Hematopoietic multipotent progenitor cell treated with erythropoietin and hydrocortisone succinate and interleukin-3 and kit ligand, for 6 days (in vitro differentiated cells): ENCODE measurements at regions not wholly inside any gene's neighbourhood (a gene's known extent, or its start where the extent isn't known, plus 50 kb on each side); places are given as distances from the start of the nearest gene placed in this dataset.

Experiments used
- DNase-seq: peaks from one replicate; pipeline ENCODE4 v3.0.0-alpha.2; 2015

DNA sequence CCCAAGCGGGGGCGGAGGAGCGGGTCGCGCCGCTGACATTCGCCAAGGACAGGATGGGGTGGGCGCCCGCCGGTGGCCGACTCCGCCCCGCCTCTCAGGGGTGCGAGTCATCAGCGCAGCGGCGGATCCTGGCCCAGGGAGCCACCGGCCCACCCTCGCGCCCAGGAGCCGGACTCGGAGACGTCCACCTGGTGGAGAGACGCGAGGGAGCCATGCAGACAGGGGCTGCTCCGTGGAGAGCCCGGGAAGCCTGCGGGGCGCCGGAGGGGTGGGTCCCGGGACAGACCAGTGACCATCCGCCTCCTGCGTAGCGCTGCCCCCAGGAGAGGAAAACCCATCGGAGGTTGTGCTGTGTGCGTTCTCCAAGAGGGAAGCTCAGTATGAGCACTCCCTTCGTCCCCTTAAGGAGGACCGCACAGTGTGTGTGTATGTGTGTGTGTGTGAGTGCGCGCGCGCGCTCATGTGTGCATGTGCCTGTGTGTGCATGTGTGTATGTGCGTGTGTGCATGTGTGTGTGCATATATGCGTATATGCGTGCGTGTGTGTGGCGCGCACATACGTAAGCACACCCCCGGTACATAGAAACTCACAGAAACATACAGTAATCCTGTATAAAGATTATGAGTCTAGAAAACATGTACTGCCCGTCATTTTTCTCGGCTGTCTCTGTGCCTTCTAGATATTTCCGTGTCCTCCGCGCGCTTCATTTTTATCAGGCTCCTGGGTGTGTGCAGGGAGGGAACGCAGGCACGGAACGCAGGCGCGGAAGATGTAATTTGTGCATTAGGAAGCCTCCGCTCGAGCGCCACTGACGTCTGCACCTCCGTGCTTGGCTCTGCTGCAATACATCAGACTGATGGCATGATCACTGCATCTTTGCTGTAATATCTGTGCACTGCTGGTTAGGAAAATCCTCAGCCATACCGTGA is 158.9 kb downstream of the TBXT start:
- no peak for DNase-seq

DNA sequence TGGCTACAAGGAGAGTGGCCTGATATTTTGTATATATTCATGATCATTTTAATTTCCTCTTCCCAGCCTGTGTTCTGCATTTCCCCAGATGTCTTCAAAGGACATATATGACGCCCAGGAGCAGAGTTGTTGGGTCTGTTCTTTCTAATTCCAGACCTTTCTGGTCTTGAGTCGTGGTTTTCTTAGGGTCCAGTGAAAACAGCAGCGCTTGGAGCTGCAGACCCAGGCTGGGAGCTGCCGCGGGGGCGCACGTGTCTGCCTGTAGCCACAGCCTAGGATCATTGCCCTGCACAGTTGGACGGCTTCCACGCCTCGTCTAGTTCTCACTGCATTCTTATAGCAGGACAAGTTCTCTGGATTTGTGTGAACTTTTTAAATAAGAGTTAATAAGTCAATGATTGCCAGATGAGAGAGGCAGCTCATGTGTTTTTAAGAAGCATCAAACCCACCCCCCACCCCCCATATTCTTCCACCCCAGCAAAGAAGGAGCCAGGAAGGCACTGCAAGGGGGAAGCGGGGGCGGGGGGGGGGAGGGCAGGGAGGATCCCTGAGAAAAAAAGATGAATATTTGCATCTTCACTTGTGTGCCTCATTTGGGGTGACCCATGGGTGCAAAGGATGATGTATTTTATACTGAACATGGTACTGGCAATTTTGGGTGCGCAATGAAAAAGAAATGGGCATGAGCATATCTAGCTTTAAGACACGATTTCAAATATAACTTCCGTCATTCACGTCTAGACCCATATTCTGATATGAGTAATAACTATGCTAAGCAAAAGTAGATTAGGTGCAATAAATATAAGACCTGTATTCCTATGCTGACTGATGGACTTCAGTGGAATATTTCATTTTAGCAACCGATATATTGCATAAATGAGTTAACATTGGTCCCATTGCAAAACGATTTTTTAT is 160.0 kb downstream of the TBXT start:
- no peak for DNase-seq

DNA sequence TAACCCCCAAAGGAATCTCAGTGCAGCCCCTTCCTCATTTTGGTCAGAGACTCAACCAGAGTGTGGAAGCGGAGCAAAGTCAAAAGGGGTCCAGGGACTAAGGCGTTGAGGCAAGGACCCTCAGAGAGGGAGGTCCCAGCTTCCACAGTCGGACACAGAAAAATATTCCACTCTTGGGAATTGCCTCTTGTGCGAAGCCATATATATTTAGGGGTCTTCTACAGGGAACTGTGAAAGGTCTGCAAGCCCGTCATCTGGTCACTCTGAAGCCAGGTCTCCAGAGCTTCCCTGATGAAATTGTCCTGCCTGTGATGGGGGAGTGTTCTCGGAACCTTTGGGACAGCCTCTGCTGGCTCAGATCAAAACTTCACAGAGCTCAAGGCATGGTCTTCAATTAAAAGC is 160.8 kb downstream of the TBXT start:
- no peak for DNase-seq

DNA sequence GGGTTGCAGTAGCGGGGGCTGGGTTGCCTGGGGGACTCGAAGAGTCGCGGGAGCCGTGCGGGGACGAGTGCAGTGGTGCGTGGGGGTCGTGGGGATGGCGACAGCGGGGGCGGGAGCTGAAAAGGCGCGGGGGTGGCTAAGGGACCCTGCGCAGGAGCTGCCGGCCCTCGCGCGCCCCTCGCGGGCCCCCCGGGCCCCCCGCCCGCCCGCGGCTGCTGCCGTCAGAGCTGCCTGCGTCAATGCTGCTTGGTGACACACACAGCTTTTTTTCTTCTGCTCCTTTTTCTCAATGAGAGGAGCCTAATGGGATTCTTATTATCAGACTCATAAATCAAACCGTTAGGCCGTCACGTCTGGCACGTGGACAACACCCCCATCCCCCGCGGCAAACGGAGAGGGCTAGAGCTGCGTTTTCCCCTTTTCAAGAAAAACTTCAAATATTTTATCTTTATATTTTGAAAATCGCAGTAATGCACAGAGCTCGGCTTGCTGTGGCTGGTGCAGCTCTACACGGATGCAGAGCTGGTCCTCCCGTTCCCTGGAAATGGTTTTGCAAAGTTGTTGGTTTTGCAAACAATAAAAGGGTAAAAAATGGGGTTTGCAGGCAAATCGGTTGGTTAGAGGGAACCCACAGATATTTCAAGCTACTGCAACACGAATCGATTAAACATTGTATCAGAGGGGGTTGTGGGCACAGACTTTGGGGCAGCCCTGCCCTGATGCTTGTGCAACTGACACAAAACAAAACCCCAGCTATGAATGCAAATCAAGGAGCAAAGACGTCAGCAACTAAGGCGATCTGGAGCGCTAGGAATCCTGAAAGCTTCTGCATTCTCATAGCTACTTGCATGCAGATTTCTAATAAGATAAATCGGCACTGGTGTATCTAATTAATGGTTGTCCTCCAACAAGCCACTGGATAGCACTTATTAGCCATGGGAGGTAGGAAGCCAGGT is 161.4 kb downstream of the TBXT start:
- no peak for DNase-seq

DNA sequence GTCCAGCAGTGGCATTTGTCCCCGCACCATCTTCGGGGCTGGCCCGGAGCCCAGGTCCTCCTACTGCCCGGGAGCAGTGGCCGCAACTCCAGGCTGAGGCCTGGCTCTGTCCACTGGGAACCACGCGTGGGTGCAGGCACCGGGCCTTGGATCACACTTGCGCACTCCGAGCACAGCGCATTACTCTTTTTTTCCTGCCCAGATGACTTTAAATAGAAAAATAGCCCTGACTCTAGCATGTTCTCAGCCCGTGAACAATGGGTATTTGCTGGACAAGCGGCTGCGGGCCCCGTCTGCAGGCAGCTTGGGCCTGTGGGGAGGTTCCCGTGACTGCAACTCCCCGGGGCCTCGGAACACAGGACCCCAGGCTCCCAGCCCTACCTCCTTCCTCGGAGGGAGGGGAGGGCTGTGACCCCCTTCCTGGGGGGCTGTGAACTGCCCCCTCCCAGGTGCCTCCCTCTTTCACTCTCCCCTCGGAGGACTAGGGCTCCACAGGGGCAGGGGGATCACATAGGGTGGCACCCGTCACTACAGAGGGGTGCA is 162.2 kb downstream of the TBXT start:
- no peak for DNase-seq

DNA sequence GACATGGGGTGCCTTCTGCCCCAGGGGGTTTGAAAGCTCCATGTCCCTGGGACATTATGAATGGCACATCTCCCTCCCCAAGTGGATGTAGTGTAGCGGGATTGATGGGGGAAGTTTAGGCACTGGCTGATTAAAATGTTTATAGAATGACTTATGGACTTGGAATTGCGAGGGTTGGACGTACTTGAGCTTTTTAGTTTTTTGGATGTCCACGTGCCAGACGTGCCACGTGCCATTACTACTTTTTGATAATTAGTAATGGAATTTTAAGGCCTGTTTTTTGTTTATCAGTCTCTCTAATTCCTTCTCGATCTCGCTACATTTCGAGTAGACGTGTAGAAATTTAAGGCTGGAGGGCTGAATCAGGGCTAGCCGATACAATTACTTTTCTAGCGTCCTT is 162.8 kb downstream of the TBXT start:
- DNase-seq: no peak

DNA sequence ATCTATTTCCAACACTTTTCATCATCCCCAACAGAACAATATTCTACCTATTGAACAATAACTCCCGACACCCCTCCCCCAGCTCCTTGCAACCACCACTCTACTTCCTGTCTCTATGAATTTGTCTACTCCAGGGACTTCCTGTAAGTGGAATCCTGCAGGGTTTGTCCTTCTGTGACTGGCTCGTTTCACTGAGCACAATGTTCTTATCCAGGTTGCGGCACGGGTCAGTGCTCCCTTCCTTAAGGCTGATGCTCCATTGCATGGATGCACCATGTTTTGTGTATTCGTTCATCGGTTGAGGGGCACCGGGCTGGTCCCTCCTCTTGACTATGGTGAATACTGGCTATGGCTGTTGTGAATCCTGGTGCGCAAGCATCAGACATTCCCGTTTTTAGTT is 163.2 kb downstream of the TBXT start:
- no peak for DNase-seq

DNA sequence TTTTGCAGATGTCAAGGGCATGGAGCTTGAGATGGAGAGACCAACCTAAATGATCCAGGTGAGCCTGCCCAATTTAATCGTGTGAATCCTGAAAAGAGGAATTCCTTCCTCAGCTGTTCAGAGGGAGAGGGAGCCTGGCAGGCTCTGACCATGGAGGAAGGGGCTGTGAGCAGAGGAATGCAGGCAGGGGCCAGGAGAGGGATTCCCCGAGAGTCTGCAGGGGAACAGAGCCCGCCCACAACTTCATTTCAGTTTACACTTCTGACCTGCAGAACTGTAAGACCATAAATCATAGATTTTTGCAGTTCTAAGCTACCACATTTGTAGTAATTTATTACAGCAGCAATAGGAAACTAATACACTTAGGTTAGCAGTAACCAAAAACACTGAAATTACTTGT is 164.1 kb downstream of the TBXT start:
- DNase-seq: no peak

DNA sequence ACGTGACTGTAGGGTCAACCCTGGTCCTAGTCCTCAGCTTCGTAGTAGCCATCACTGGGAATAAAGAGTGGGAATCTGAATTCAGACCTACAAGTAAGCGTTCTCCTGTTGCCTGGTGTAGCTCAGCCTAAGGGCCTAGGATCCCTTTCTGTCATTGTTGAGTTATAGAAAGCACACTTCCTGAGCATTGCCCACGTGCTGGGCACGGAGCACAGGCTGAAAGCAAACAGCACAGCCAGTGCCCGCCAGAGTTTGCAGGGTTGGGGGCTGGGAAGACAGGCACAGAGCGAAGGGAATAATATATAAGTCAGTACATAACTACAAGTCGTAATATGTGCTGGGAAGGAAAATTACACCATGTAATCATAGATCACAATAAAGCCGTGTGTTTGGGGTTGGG is 166.3 kb downstream of the TBXT start:
- no peak for DNase-seq

DNA sequence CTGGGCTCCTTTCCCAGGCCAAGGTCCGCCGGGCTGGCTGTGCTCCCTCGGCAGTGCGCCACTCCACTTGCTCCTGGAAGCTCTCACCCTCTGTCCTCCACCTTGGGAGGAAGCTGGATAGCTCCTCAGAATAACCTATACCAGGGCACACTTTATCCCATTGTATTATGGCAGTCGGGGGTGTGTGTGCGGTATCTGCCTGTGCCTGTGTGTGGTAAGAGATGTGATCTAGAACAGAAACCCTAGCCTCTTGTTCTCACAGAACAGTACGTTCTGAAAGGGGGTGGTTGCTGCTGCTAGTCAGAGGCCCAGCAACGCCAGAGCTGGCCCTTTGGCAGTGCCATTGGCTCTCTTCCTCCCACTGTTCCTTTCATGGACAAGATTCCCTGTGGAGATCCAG is 168.4 kb downstream of the TBXT start:
- no peak for DNase-seq

DNA sequence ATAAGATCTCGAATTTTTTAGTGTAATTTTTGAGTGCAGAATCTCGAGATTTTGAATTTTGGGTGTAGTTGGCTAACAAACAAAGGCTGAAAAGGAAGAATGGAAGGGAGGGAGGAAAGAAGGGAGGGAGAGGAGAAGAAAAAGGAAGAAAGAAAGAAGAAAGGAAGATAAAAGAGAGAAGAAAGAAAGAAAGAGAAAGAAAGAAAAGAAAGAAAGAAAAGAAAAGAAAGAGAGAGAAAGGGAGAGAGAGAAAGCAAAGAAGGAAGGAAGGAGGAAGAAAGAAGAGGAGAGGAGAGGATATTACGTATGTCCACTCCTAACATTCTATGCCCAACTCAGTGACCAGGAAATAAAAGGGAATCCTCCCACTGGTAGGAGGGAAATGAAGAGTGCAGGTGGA is 169.6 kb downstream of the TBXT start:
- no peak for DNase-seq

DNA sequence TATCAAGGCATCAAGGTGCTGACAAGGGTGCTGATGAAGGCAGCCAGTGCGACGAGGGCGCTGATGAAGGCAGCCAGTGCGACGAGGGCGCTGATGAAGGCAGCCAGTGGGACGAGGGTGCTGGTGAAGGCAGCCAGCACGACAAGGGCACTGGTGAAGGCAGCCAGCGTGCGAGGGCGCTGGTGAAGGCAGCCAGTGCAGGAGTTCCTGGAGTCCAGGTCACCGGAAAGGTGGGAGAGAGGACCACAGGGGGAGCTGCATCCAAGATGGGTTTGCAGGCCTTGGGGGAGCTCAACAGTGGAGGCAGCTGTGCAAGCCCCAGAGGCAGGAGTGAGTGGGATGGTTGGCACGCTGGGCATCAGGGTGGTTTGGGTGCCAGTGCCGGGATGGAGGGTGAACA is 176.3 kb downstream of the TBXT start:
- DNase-seq: no peak

DNA sequence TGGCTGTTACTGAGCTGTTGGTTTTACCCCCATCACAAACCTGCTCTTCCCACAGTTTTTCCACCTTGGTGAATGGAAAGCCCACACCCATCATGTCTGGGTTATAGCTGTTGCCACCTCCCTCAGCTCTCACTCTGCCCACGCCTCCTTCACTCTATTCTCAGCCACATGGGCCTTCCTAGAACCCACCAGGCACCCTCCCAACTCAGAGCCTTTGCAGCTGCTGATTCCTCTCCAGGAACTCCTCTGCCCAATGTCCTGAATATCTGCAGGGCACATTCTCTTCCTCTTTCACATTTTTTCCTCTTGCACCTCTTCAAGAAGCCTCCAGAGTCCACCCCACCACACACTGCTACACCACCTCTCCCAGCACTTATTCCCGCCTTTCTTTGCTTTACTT is 177.4 kb downstream of the TBXT start:
- no peak for DNase-seq

DNA sequence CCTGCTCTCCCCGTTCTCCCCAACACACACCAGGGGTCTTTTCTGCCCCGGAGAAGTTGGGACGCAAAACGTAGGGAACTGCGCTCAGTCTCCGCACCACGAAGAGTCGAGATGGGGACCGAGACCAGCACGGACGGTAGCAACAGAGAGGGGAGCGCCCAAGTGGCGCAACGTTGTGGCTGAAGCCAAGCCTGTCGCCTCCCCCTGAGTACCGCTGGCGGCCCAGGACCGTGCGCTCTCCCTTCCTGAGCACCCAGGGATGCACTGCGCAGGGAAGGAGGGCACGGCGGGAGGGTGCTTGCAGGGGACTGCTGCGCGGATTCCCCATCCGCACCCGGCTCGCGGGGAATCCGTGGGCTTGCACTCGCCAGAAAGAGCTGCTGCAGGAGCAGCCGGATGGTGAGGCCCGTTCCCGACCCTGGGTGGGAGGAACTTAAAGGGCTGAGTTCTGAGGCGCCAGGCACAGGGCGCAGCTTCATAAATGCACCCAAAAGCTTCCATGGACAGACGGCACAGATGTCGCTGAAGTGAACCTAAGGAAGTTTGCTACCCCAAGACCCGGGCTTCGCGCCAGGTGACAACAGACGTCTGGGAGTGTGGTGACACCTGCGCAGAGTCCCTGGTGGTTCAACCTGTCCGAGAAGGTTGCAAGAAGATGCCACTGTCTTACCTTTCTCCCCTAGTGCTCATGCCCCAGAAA is 178.7 kb downstream of the TBXT start:
- no peak for DNase-seq

DNA sequence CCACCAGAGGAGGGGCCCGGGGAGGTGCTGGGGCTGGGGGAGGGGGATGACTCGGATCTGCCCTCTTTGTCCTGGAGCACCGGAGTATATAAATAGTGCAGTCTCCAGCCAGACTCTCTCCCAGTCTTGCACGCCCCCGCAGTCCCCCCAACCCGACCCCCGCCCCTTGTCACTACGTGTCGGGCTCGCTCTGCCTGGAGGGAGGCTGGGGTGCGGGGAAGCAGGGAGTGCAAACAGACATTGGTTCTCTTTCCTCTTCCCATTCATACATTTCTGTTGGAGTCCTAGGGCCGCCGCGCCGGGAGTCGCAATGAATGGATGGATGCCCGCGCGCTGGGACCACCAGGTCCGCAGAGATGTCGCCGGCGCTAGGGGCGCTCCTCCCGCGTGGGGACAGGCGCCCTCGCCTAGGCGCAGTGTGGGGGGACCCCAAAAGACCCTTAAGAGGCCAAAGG is 179.3 kb downstream of the TBXT start:
- DNase-seq: no peak

DNA sequence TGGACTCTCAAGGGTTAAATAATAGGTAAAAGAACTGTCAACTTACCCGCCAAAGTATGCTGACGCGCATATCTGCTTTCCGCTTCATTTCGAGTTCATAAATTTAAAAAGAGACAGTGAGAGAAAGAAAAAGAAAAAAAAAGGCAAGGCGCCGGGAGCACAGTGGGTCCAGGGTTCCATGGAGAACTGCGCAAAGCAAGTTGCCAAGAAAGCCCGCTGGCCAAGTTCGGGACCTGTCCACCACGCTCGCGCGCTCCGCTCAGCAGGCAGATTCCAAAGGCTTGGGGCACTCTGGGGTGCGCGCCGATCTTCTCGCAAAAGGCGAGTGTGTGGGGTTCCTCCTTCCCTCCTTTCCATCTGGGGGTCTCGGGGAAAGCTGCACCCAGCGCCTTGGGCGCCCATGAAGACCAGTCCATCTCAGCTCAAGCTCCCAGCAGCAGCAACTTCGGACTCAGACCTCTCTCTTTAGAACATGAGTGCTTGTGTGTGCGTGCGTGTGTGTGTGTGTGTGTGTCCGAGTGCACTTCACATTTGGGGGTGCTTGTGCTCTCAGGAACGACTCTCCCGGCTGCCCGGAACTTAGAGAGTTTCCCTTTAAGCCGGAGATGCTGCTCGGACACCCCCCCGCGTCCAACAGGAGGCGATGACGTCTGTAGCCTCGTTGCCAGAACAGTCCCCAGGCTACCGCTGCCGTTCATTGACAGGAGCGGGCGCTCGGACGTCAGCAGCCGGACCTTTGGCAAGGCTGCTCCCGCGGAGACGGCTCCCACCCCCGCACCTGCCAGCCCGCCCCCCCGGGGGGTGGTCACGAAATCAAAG is 180.0 kb downstream of the TBXT start:
- no peak for DNase-seq

DNA sequence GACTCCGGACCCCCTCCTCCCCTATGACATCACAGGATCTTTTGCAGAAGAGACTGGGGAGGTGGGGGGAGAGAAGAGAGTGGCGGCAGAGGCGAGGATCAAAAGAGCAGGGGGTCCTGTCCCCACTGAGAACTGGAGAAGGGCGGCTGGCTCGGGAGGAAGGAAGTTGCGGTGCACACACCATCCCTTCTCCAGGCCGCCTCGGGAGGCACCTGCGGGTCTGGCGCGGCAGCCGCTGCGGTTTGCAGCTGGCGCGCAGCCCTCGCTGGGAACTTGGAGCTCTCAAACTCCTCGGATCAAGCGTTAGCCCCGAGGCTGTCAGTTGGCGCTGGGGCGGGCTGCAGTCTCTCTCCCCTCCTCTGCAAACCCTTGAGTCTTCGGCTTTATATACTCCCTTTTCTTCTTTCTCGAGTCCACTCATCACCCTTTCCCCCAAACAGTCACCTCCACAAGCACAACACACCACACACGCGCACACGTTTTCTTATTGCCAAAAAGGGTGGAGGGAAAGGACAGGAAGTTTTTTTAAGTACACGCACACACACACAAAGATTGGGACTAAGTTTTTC is 180.7 kb downstream of the TBXT start:
- no peak for DNase-seq

DNA sequence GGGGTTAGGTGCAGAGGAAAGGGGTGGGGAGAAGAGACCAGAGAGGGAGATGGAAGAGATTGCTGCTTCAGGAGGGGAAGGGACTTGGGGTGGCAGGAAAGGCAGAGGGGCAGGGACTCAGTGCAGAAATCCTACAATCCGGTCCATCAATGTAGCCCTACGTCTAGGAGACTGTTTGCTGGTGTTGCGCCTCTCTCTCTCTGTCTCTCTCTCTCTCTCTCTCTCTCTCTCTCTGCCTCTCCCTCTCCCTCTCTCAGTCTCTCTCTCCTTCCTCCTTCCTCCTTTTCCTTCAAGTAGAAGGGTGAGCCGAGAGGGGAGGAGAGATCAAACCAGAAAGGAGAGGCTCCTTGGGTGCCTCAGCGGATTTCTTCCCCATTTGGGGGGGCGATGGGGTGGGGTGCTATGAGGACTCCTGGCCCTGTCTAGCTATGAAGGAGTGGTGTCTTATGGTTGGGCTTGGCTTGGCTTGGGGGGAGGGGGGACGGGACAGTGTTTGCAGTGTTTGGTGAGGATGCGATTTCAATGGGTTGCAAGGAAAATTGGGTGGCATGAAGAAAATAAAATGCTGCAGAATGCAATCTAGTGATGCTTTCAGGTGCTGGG is 181.2 kb downstream of the TBXT start:
- DNase-seq: no peak

DNA sequence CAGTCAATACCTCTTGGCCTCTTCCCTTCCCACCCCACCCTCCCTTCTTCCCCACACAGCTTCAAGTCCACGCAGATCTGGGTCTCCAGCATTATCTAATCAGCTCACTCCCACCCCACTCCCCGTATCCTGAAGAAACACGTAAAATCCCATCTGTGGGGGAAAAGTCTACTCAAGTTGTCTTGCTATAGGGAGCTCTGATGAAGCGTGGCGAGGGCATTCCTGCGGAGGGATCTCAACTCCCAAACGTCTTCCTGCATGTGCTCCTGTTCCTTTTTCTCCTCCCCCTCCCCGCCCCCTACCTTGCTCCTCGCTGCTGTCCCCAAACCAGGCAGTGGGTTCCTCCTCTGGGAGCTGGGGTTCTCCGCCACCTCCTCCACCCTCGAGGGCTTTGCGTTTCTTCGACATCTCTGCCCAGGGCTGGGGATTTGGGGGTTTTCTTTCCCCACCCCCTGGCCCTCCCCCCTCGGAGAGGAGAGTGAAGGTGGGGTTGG is 181.8 kb downstream of the TBXT start:
- DNase-seq: no peak

DNA sequence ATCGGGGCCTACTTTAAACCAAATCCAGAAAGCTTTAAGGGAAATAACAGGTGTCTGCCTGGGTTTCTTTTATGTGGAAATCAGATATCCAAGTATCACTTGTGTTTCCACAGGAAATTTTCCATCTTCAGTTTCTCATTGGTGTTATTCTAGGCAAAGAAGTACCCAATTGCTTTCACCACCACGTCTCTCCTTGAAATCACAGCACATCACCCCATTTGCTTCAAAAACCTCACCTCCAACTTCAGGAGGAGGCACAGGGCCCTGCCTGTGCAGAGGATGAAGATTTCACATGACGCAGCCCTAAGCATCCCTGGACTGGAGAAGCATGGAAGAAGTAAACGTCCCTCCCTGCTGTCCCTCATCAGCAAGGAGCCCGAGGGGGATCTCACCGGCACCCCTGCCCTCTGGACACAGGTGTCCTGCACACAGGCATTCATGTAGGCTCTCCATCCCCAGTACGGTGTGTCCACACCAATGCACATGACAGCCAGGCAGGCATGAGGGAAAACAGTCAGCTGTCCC is 182.3 kb downstream of the TBXT start:
- DNase-seq: no peak
